Activated CD8-positive, alpha-beta T cell treated with anti-CD3 and anti-CD28 coated beads for 36 hours (primary cell): ENCODE measurements at regions not wholly inside any gene's neighbourhood (a gene's known extent, or its start where the extent isn't known, plus 50 kb on each side); places are given as distances from the start of the nearest gene placed in this dataset.

ENCODE experiments used
- ATAC-seq: fragments of 200-7000 bp; cut with Tn5 transposase; one replicate; pipeline ENCODE4 v1.10.0; 2021; ENCODE audit warnings: mild to moderate bottlenecking, moderate library complexity
- CTCF ChIA-PET: fragments of 350-600 bp; sonication (Branson Sonifier 250); formaldehyde crosslinking; loops from one replicate; lab custom pipeline; 2021; ENCODE audit warnings: antibody characterized with exemption; lab: Charles Lee
- POLR2A ChIA-PET: fragments of 350-600 bp; sonication (Branson Sonifier 250); formaldehyde crosslinking; loops from one replicate; lab custom pipeline; 2021; ENCODE audit warnings: antibody characterized with exemption; lab: Charles Lee
- DNase-seq: peaks from one replicate; pipeline ENCODE4 v3.0.0-alpha.2; 2020
- H3K27ac Mint-ChIP-seq: one replicate; pipeline ENCODE4 v1.8.0; 2021; ENCODE audit warnings: mild to moderate bottlenecking, mixed read lengths
- H3K27me3 Mint-ChIP-seq: one replicate; pipeline ENCODE4 v1.8.0; 2021; ENCODE audit warnings: mixed read lengths
- H3K36me3 Mint-ChIP-seq: one replicate; pipeline ENCODE4 v1.8.0; 2021; ENCODE audit warnings: low read depth, mixed read lengths
- H3K4me1 Mint-ChIP-seq: one replicate; pipeline ENCODE4 v1.8.0; 2021; ENCODE audit warnings: low read depth, mixed read lengths
- H3K4me3 Mint-ChIP-seq: one replicate; pipeline ENCODE4 v1.8.0; 2021; ENCODE audit warnings: mild to moderate bottlenecking, moderate library complexity, mixed read lengths
- H3K9me3 Mint-ChIP-seq: one replicate; pipeline ENCODE4 v1.8.0; 2021; ENCODE audit warnings: mixed read lengths
- CTCF ChIP-seq: fragments of 200-600 bp; IDR thresholded peaks from one replicate; pipeline ENCODE4 v1.8.0; 2022; ENCODE audit warnings: antibody characterized with exemption, mild to moderate bottlenecking
- intact Hi-C: fragments of 100-400 bp; cut with micrococcal nuclease; formaldehyde crosslinking; loops from one replicate; pipeline ENCODE4 v1.10.0; 2022

DNA sequence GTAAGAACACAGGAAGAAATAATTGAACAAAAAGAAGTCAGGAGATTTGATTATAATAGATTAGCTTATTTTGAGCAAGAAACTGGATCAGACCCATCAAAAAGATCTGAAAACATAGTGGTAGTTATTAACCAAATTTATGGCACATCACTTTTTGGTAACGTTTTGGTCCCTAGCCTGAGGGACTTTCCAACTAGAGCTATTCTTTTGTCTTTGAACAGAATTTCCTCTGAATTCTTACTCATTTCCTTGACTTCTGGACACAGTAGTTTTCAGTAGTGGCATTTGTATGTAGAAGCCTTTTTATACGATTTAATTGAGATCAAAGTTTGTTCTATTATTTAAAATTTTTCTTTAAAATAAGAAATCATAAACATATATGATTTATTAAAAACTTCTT, 96.5 kb upstream of the PDGFD start:
- peaks cover 2% of the 10 kb centered on the region for H3K27me3 Mint-ChIP-seq
- CTCF ChIA-PET: no interaction called here
- DNase-seq (no peak), ATAC-seq (no peak)
- H3K36me3 Mint-ChIP-seq: no peaks in the 10 kb centered on the region
- no peaks in the 10 kb centered on the region for H3K4me1 Mint-ChIP-seq
- intact Hi-C loops: no loop called here
- POLR2A ChIA-PET: no interaction called here
- no peak for TF ChIP-seq CTCF
- no peaks in the 10 kb centered on the region for H3K9me3 Mint-ChIP-seq
- H3K4me3 Mint-ChIP-seq: no peak overlapping the region
- no peak overlapping the region for H3K27ac Mint-ChIP-seq

DNA sequence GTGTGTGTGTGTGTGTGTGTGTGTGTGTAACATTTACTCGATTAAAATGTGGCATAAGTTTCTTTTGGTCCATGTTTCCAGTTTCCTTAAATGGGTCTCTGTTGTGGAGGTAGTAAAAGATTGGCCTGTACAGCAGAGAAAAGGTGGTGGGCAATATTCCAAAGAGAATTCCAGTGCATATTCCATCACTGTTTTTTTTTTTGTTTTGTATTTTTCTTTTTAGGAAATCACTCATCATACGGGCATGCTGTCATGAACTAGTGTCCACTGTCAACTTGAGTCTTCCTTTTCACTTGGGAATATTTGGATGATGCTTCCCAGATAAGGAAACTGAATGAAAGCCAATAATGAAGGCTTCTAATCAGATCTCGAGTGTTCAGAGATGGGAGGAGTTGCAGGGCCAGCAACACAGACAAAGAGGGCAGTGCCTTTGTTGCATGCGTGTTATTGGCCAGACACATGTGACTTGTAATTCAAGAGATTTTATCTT, 95.2 kb upstream of the PDGFD start:
- ATAC-seq: no peak
- H3K4me1 Mint-ChIP-seq: no peaks in the 10 kb centered on the region
- H3K27ac Mint-ChIP-seq: no peak overlapping the region
- H3K36me3 Mint-ChIP-seq: no peaks in the 10 kb centered on the region
- POLR2A ChIA-PET: no interaction called here
- H3K9me3 Mint-ChIP-seq: no peaks in the 10 kb centered on the region
- intact Hi-C loops: no loop called here
- H3K4me3 Mint-ChIP-seq: no peak overlapping the region
- peaks cover 2% of the 10 kb centered on the region for H3K27me3 Mint-ChIP-seq
- CTCF ChIA-PET: no interaction called here
- TF ChIP-seq CTCF: no peak
- DNase-seq: no peak

DNA sequence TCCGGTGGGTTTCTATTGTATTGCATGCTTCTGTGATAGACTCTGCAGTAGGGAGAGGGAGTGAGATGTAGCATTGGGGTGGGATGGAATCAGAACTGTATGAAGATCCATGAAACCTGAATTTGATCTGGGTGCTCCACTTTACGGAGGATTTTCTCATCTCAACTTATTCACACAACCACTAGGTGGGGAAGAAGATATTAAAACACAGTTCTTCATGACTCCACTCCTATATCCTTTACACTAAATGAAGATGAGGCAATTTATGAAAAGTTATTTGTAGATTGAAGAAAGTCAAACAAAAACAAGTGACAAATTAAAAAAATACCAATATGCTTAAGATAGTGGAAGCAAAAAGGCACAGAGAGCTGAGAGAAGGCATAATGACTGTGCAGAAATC, 92.6 kb upstream of the PDGFD start:
- DNase-seq (no peak), ATAC-seq (no peak)
- POLR2A ChIA-PET: no interaction called here
- Mint-ChIP-seq H3K9me3 (no peaks in the 10 kb centered on the region), H3K27ac (no peak overlapping the region), H3K27me3 (peaks cover 2% of the 10 kb centered on the region), H3K36me3 (no peaks in the 10 kb centered on the region), H3K4me3 (no peak overlapping the region), H3K4me1 (no peaks in the 10 kb centered on the region)
- CTCF ChIA-PET: interaction anchor here (0.7 kb wide), 1 partner anchor 23 kb away, joined by 3 read pairs; no protein-coding TSS in a partner anchor
- TF ChIP-seq CTCF: no peak
- intact Hi-C loops: no loop called here

DNA sequence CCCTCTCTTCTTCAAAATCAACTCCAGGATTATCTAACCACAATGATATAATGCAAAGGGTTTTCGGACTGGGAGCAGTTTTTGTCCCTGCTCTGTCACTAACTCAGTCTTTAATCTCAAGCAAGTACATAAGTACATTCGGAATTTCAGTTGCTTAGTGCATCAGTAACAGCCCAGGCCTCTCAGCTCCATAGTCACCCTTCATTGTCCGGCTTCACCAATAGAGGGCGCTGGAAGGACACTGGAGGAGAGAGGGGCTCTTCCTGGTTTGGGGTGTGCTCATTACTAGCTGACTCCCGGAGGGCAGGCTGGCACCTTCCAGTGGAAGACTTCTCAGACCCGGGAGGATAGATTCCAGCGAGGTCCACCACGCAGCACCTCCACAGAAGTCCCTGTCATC, 90.4 kb upstream of the PDGFD start:
- ATAC-seq (no peak), DNase-seq (peak; percentile 44)
- ChIA-PET POLR2A (no interaction called here), CTCF (interaction anchor here (0.6 to 1.3 kb wide), 3 partner anchors 9 to 19 kb away, joined by 3 to 6 read pairs (median 3); no protein-coding TSS in a partner anchor)
- Mint-ChIP-seq H3K4me3 (no peak overlapping the region), H3K27me3 (peaks cover 2% of the 10 kb centered on the region), H3K27ac (no peak overlapping the region), H3K36me3 (no peaks in the 10 kb centered on the region), H3K9me3 (no peaks in the 10 kb centered on the region), H3K4me1 (no peaks in the 10 kb centered on the region)
- intact Hi-C loops: no loop called here
- TF ChIP-seq CTCF: peak; percentile 54

DNA sequence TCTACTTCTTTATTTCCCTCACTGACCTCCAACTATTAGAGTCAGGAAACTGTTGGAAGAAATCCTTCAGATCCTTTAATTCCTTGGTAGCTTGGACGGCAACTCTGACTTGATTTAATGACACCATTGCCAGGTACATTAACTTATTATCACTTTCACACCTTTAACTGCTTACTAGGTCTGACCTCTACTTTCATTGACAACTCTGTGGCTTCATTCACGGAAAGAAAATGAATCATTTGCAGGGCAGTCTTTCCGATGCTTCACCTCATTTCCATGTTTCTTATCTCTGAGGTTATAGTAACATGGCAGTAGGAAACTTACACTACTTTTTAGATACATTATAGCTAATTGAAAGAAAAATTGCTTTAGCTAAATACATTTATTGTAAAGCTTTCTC, 82.6 kb upstream of the PDGFD start:
- no peak for DNase-seq
- TF ChIP-seq CTCF: no peak
- H3K4me1 Mint-ChIP-seq: no peaks in the 10 kb centered on the region
- no peak for ATAC-seq
- no peaks in the 10 kb centered on the region for H3K9me3 Mint-ChIP-seq
- no peaks in the 10 kb centered on the region for H3K36me3 Mint-ChIP-seq
- ChIA-PET POLR2A (no interaction called here), CTCF (no interaction called here)
- intact Hi-C loops: no loop called here
- no peaks in the 10 kb centered on the region for H3K27me3 Mint-ChIP-seq
- no peak overlapping the region for H3K4me3 Mint-ChIP-seq
- H3K27ac Mint-ChIP-seq: no peak overlapping the region
